Activated CD4-positive, alpha-beta T cell treated with anti-CD3 and anti-CD28 coated beads, Interleukin-2, amount 50 U/mL, for 24 hours (primary cell): ENCODE measurements at regions not wholly inside any gene's neighbourhood (a gene's known extent, or its start where the extent isn't known, plus 50 kb on each side); places are given as distances from the start of the nearest gene placed in this dataset.
"Not testable (repeated sequence)": the region's sequence is repeated elsewhere in the genome, so short reads cannot be mapped to it uniquely, and the experiment has no call there.

Experiments used
- DNase-seq, 2 donors: peaks; one replicate each; pipeline ENCODE4 v3.0.0-alpha.2; 2020; ENCODE audit warnings: low read depth in 1 of 2, low spot score in 1 of 2

- no peak for DNase-seq
Measured at GRCh38 chr2:128607440-128607839, 288.8 kb upstream of the HS6ST1 start.

- no peak for DNase-seq
Measured at GRCh38 chr2:128607911-128608506, 289.3 kb upstream of the HS6ST1 start.

- DNase-seq, result no peak
Measured at GRCh38 chr2:128608921-128609880, 290.5 kb upstream of the HS6ST1 start.

GRCh38 chr2:128610496-128610895 lies 291.8 kb upstream of the HS6ST1 start:
- DNase-seq, result no peak

GRCh38 chr2:128611421-128612320 lies 293.0 kb upstream of the HS6ST1 start:
- DNase-seq, result no peak

GRCh38 chr2:128612628-128613027 lies 294.0 kb upstream of the HS6ST1 start:
- no peak for DNase-seq

- no peak for DNase-seq
Measured at GRCh38 chr2:128613351-128613750, 294.7 kb upstream of the HS6ST1 start.

GRCh38 chr2:128613876-128614275 lies 295.2 kb upstream of the HS6ST1 start:
- DNase-seq, result no peak

- not testable (repeated sequence) for DNase-seq
Measured at GRCh38 chr2:128614907-128615306, 296.2 kb upstream of the HS6ST1 start.

- no peak for DNase-seq
Measured at GRCh38 chr2:128615571-128615970, 296.9 kb upstream of the HS6ST1 start.

- DNase-seq, result no peak
Measured at GRCh38 chr2:128617029-128617590, 298.4 kb upstream of the HS6ST1 start.

- DNase-seq, result no peak
Measured at GRCh38 chr2:128617661-128618060, 299.0 kb upstream of the HS6ST1 start.

- DNase-seq, result no peak
Measured at GRCh38 chr2:128618642-128619041, 300.0 kb upstream of the HS6ST1 start.

GRCh38 chr2:128619471-128620325 lies 301.0 kb upstream of the HS6ST1 start:
- no peak for DNase-seq

GRCh38 chr2:128621074-128621473 lies 302.4 kb upstream of the HS6ST1 start:
- DNase-seq, result no peak

GRCh38 chr2:128622371-128622770 lies 303.7 kb upstream of the HS6ST1 start:
- no peak for DNase-seq

GRCh38 chr2:128622955-128623620 lies 304.4 kb upstream of the HS6ST1 start:
- no peak for DNase-seq

GRCh38 chr2:128623776-128624761 lies 305.4 kb upstream of the HS6ST1 start:
- no peak for DNase-seq
